Effector memory CD8-positive, alpha-beta T cell (primary cell): ENCODE measurements at regions not wholly inside any gene's neighbourhood (a gene's known extent, or its start where the extent isn't known, plus 50 kb on each side); places are given as distances from the start of the nearest gene placed in this dataset.

Experiments
- ATAC-seq: fragments of 150-1000 bp; cut with Tn5 transposase; replicated peaks from 2 replicates; pipeline ENCODE4 v1.10.0; 2021; ENCODE audit warnings: mild to moderate bottlenecking, moderate library complexity
- DNase-seq, 3 experiments: peaks; one replicate each; pipeline ENCODE4 v3.0.0; 2021
- H3K27ac Mint-ChIP-seq, 2 donors: one replicate each; pipeline ENCODE4 v1.8.0; 2022; ENCODE audit warnings: mild to moderate bottlenecking in 2 of 2, mixed read lengths in 2 of 2, moderate library complexity in 2 of 2
- H3K27me3 Mint-ChIP-seq, 2 donors: one replicate each; pipeline ENCODE4 v1.8.0; 2022; ENCODE audit warnings: mixed read lengths in 2 of 2
- H3K36me3 Mint-ChIP-seq: one replicate; pipeline ENCODE4 v1.8.0; 2022; ENCODE audit warnings: mild to moderate bottlenecking, moderate library complexity, mixed read lengths; ENCODE audit not compliant: insufficient read depth
- H3K4me1 Mint-ChIP-seq, 2 donors: one replicate each; pipeline ENCODE4 v1.8.0; 2022; ENCODE audit warnings: low read depth in 2 of 2, mixed read lengths in 2 of 2
- H3K4me3 Mint-ChIP-seq, 2 donors: one replicate each; pipeline ENCODE4 v1.8.0; 2022; ENCODE audit warnings: mild to moderate bottlenecking in 2 of 2, mixed read lengths in 2 of 2, moderate library complexity in 2 of 2
- H3K9me3 Mint-ChIP-seq, 2 donors: one replicate each; pipeline ENCODE4 v1.8.0; 2022; ENCODE audit warnings: mixed read lengths in 2 of 2

GRCh38 chr10:44673245-44673983 is 237.7 kb upstream of the TMEM72 start:
- Mint-ChIP-seq H3K27me3 (no peaks in the 10 kb centered on the region), H3K27ac (no peak overlapping the region), H3K36me3 (no peaks in the 10 kb centered on the region), H3K4me1 (no peaks in the 10 kb centered on the region), H3K4me3 (no peak overlapping the region), H3K9me3 (no peaks in the 10 kb centered on the region)
- DNase-seq (no peak), ATAC-seq (no peak)

GRCh38 chr10:44674536-44675386 is 236.4 kb upstream of the TMEM72 start:
- Mint-ChIP-seq H3K27me3 (no peaks in the 10 kb centered on the region), H3K4me3 (no peak overlapping the region), H3K36me3 (no peaks in the 10 kb centered on the region), H3K9me3 (no peaks in the 10 kb centered on the region), H3K27ac (no peak overlapping the region), H3K4me1 (no peaks in the 10 kb centered on the region)
- ATAC-seq: no peak
- no peak for DNase-seq

- Mint-ChIP-seq H3K4me1 (no peaks in the 10 kb centered on the region), H3K9me3 (no peaks in the 10 kb centered on the region), H3K36me3 (no peaks in the 10 kb centered on the region), H3K27ac (no peak overlapping the region), H3K27me3 (no peaks in the 10 kb centered on the region), H3K4me3 (no peak overlapping the region)
- no peak for ATAC-seq
- DNase-seq: no peak
Observed at GRCh38 chr10:44675387-44675874, 235.7 kb upstream of the TMEM72 start.

GRCh38 chr10:44680764-44681163 is 230.4 kb upstream of the TMEM72 start:
- no peak for ATAC-seq
- H3K4me1 Mint-ChIP-seq: no peaks in the 10 kb centered on the region
- no peaks in the 10 kb centered on the region for H3K36me3 Mint-ChIP-seq
- H3K27me3 Mint-ChIP-seq: no peaks in the 10 kb centered on the region
- H3K9me3 Mint-ChIP-seq: peaks cover 0 to 6% of the 10 kb centered on the region in 2 donors
- H3K4me3 Mint-ChIP-seq: no peak overlapping the region
- H3K27ac Mint-ChIP-seq: no peak overlapping the region
- no peak for DNase-seq

GRCh38 chr10:44682507-44682906 is 228.6 kb upstream of the TMEM72 start:
- ATAC-seq: no peak
- no peak for DNase-seq
- Mint-ChIP-seq H3K27me3 (peaks cover 0 to 6% of the 10 kb centered on the region in 2 donors), H3K4me3 (no peak overlapping the region), H3K27ac (no peak overlapping the region), H3K4me1 (no peaks in the 10 kb centered on the region), H3K9me3 (peaks cover 0 to 6% of the 10 kb centered on the region in 2 donors), H3K36me3 (no peaks in the 10 kb centered on the region)

GRCh38 chr10:44684661-44685060 is 226.5 kb upstream of the TMEM72 start:
- Mint-ChIP-seq H3K4me3 (no peak overlapping the region), H3K27ac (no peak overlapping the region), H3K4me1 (no peaks in the 10 kb centered on the region), H3K9me3 (peaks cover 0 to 6% of the 10 kb centered on the region in 2 donors), H3K27me3 (peaks cover 0 to 6% of the 10 kb centered on the region in 2 donors), H3K36me3 (no peaks in the 10 kb centered on the region)
- ATAC-seq: no peak
- no peak for DNase-seq

GRCh38 chr10:44685220-44685619 is 225.9 kb upstream of the TMEM72 start:
- H3K4me3 Mint-ChIP-seq: no peak overlapping the region
- no peak for DNase-seq
- no peak overlapping the region for H3K27ac Mint-ChIP-seq
- H3K4me1 Mint-ChIP-seq: no peaks in the 10 kb centered on the region
- ATAC-seq: no peak
- peaks cover 0 to 6% of the 10 kb centered on the region in 2 donors for H3K27me3 Mint-ChIP-seq
- H3K36me3 Mint-ChIP-seq: no peaks in the 10 kb centered on the region
- H3K9me3 Mint-ChIP-seq: peaks cover 2 to 6% of the 10 kb centered on the region in 2 donors

- Mint-ChIP-seq H3K36me3 (no peaks in the 10 kb centered on the region), H3K27me3 (peaks cover 0 to 6% of the 10 kb centered on the region in 2 donors), H3K27ac (no peak overlapping the region), H3K9me3 (peaks cover 2 to 6% of the 10 kb centered on the region in 2 donors), H3K4me1 (no peaks in the 10 kb centered on the region), H3K4me3 (no peak overlapping the region)
- no peak for DNase-seq
- no peak for ATAC-seq
Observed at GRCh38 chr10:44685747-44686146, 225.4 kb upstream of the TMEM72 start.

GRCh38 chr10:44689368-44689767 is 221.8 kb upstream of the TMEM72 start:
- no peak for ATAC-seq
- H3K27ac Mint-ChIP-seq: no peak overlapping the region

GRCh38 chr10:44696496-44696895 is 214.6 kb upstream of the TMEM72 start:
- no peaks in the 10 kb centered on the region for H3K9me3 Mint-ChIP-seq
- no peaks in the 10 kb centered on the region for H3K4me1 Mint-ChIP-seq
- DNase-seq: no peak
- no peak for ATAC-seq
- H3K27ac Mint-ChIP-seq: no peak overlapping the region
- H3K27me3 Mint-ChIP-seq: no peaks in the 10 kb centered on the region
- H3K36me3 Mint-ChIP-seq: no peaks in the 10 kb centered on the region
- no peak overlapping the region for H3K4me3 Mint-ChIP-seq

More at GRCh38 chr10:44689368-44689767, 221.8 kb upstream of the TMEM72 start:
- Mint-ChIP-seq H3K27me3 (peaks cover 0 to 6% of the 10 kb centered on the region in 2 donors), H3K4me1 (no peaks in the 10 kb centered on the region), H3K9me3 (peaks cover 0 to 2% of the 10 kb centered on the region in 2 donors), H3K36me3 (no peaks in the 10 kb centered on the region), H3K4me3 (no peak overlapping the region)
- DNase-seq: no peak

GRCh38 chr10:44697116-44697515 is 214.0 kb upstream of the TMEM72 start:
- no peak overlapping the region for H3K4me3 Mint-ChIP-seq
- no peaks in the 10 kb centered on the region for H3K36me3 Mint-ChIP-seq
- H3K27me3 Mint-ChIP-seq: no peaks in the 10 kb centered on the region
- DNase-seq: no peak
- no peaks in the 10 kb centered on the region for H3K4me1 Mint-ChIP-seq
- H3K27ac Mint-ChIP-seq: no peak overlapping the region
- H3K9me3 Mint-ChIP-seq: no peaks in the 10 kb centered on the region
- no peak for ATAC-seq

GRCh38 chr10:44702531-44702930 is 208.6 kb upstream of the TMEM72 start:
- Mint-ChIP-seq H3K9me3 (no peaks in the 10 kb centered on the region), H3K4me1 (no peaks in the 10 kb centered on the region), H3K4me3 (no peak overlapping the region), H3K27me3 (no peaks in the 10 kb centered on the region), H3K27ac (no peak overlapping the region), H3K36me3 (no peaks in the 10 kb centered on the region)
- ATAC-seq: no peak
- DNase-seq: no peak

- no peak for ATAC-seq
- Mint-ChIP-seq H3K27ac (no peak overlapping the region), H3K9me3 (no peaks in the 10 kb centered on the region), H3K4me1 (no peaks in the 10 kb centered on the region), H3K36me3 (no peaks in the 10 kb centered on the region), H3K27me3 (no peaks in the 10 kb centered on the region), H3K4me3 (no peak overlapping the region)
- no peak for DNase-seq
Observed at GRCh38 chr10:44703241-44704155, 207.6 kb upstream of the TMEM72 start.
